A549 (cell line): ENCODE measurements at regions not wholly inside any gene's neighbourhood (a gene's known extent, or its start where the extent isn't known, plus 50 kb on each side); places are given as distances from the start of the nearest gene placed in this dataset.

Experiments
- ATAC-seq, 2 experiments: fragments of 200-7000 bp in 1 of 2; fragments of >200 bp in 1 of 2; cut with Nextera tagmentation in 1 of 2; cut with Tn5 transposase in 1 of 2; 3 replicates each; pipeline versions ENCODE4 v1.8.0 to v1.9.1; 2018 to 2020; ENCODE audit warnings: mild to moderate bottlenecking in 1 of 2, moderate library complexity in 1 of 2
- CTCF ChIA-PET: fragments of 300-600 bp; sonication (Branson Sonifier 250); formaldehyde crosslinking; extraction: SDS; loops from one replicate; lab custom pipeline; 2021; ENCODE audit warnings: antibody characterized with exemption, inconsistent platforms; lab: Yijun Ruan, JAX
- POLR2A ChIA-PET: fragments of 350-600 bp; formaldehyde crosslinking; extraction: SDS; loops from one replicate; lab custom pipeline; 2021; ENCODE audit warnings: antibody characterized with exemption, inconsistent platforms; lab: Yijun Ruan, JAX
- DNase-seq, 2 experiments: peaks; one replicate each; pipeline versions ENCODE4 v3.0.0 to v3.0.0-alpha.2; 2011 to 2016; ENCODE audit warnings: low read depth in 1 of 2, low spot score in 1 of 2
- FAIRE-seq: peaks from 2 replicates; lab custom pipeline; 2011; peaks lifted over from hg19 to GRCh38; lab: Jason Lieb, UNC
- H3K27ac ChIP-seq, 2 experiments: fragments of >200 bp; sonication (Bioruptor Twin); formaldehyde crosslinking; 3 replicates each; pipeline ENCODE4 v1.5.1; 2016 to 2017
- H3K4me1 ChIP-seq: fragments of >200 bp; sonication (Bioruptor Twin); formaldehyde crosslinking; 3 replicates; pipeline ENCODE4 v1.6.1; 2016
- H3K4me2 ChIP-seq: fragments of >200 bp; sonication (Bioruptor Twin); formaldehyde crosslinking; 3 replicates; pipeline ENCODE4 v1.6.1; 2016
- H3K4me3 ChIP-seq: fragments of >200 bp; sonication (Bioruptor Twin); formaldehyde crosslinking; 3 replicates; pipeline ENCODE4 v1.5.1; 2016
- H3K9me3 ChIP-seq: fragments of >200 bp; sonication (Bioruptor Twin); formaldehyde crosslinking; 3 replicates; pipeline ENCODE4 v1.6.1; 2016
- BHLHE40 ChIP-seq: IDR thresholded peaks from 2 replicates; pipeline ENCODE4 v1.6.1; 2012; ENCODE audit warnings: low read depth, low read length, inconsistent platforms
- CEBPB ChIP-seq, 2 experiments: fragments of >200 bp in 1 of 2; sonication (Bioruptor Twin) in 1 of 2; formaldehyde crosslinking in 1 of 2; IDR thresholded peaks; 2 replicates each; pipeline ENCODE4 v1.6.1; 2012 to 2016
- CHD4 ChIP-seq: fragments of 200-600 bp; sonication (generic); IDR thresholded peaks from 2 replicates; pipeline ENCODE4 v1.6.1; 2016; ENCODE audit warnings: antibody characterized with exemption, mild to moderate bottlenecking, borderline replicate concordance
- EHF ChIP-seq: fragments of 250-450 bp; sonication (Bioruptor Pico); IDR thresholded peaks from 2 replicates; pipeline ENCODE4 v1.5.0; 2020; ENCODE audit warnings: mild to moderate bottlenecking
- EHMT2 ChIP-seq: fragments of 200-600 bp; sonication (generic); IDR thresholded peaks from 2 replicates; pipeline ENCODE4 v1.6.1; 2016; ENCODE audit warnings: antibody characterized with exemption, low read depth, mild to moderate bottlenecking, moderate library complexity
- ESRRA ChIP-seq: fragments of 150-350 bp; IDR thresholded peaks from 2 replicates; pipeline ENCODE4 v1.6.1; 2014; ENCODE audit warnings: mild to moderate bottlenecking, low read length, borderline replicate concordance
- FOXS1 ChIP-seq: fragments of 250-450 bp; sonication (Bioruptor Pico); IDR thresholded peaks from 2 replicates; pipeline ENCODE4 v1.5.0; 2020; ENCODE audit warnings: mild to moderate bottlenecking, moderate library complexity
- GATA3 ChIP-seq: IDR thresholded peaks from 2 replicates; pipeline ENCODE4 v1.6.1; 2012; ENCODE audit warnings: borderline replicate concordance
- KDM5A ChIP-seq: fragments of 200-600 bp; sonication (generic); IDR thresholded peaks from 2 replicates; pipeline ENCODE4 v1.6.1; 2016; ENCODE audit warnings: antibody characterized with exemption, mild to moderate bottlenecking
- MYC ChIP-seq: IDR thresholded peaks from 2 replicates; pipeline ENCODE4 v1.6.1; 2012; ENCODE audit warnings: mild to moderate bottlenecking, inconsistent platforms, low read length, improper control_type of control experiment, borderline replicate concordance
- NPAS2 ChIP-seq: fragments of 250-450 bp; sonication (Bioruptor Pico); IDR thresholded peaks from 2 replicates; pipeline ENCODE4 v1.8.0; 2022; ENCODE audit warnings: mild to moderate bottlenecking, moderate library complexity, borderline replicate concordance
- PBX3 ChIP-seq: IDR thresholded peaks from 2 replicates; pipeline ENCODE4 v1.6.1; 2012
- RARB ChIP-seq: fragments of 250-450 bp; sonication (Bioruptor Pico); IDR thresholded peaks from 2 replicates; pipeline ENCODE4 v1.8.0; 2021; ENCODE audit warnings: mild to moderate bottlenecking, moderate library complexity
- TP53 ChIP-seq: fragments of 250-450 bp; sonication (Bioruptor Pico); IDR thresholded peaks from 2 replicates; pipeline ENCODE4 v1.5.0; 2021; ENCODE audit warnings: mild to moderate bottlenecking, moderate library complexity
- ZFP36 ChIP-seq: fragments of 450-650 bp; IDR thresholded peaks from 2 replicates; pipeline ENCODE4 v1.6.1; 2014; ENCODE audit warnings: borderline replicate concordance; ENCODE audit not compliant: partially characterized antibody
- WGBS: methylation state at CpG from one replicate; pipeline ENCODE4 v1.1.6; 2017; ENCODE audit errors: missing lambda C conversion rate; 5-methylcytosine and 5-hydroxymethylcytosine counted together
- TF ChIP-seq, protein P1 (sequence below): fragments of >200 bp; sonication (Bioruptor Twin); formaldehyde crosslinking; IDR thresholded peaks from 3 replicates; pipeline ENCODE4 v1.6.1; 2016

- no peak; a peak in 1 of 6 replicates for ATAC-seq
Observed at GRCh38 chr11:47911149-47911548, 63.0 kb upstream of the NUP160 start.

GRCh38 chr11:47908198-47908597 is 60.0 kb upstream of the NUP160 start:
- POLR2A ChIA-PET = no interaction called here
- Histone ChIP-seq H3K27ac (no peak overlapping the region), H3K4me2 (peak overlapping the region; percentile 10; the same call in 1 of the 3 replicates), H3K9me3 (no peaks in the 10 kb centered on the region), H3K4me3 (no peak overlapping the region), H3K4me1 (peaks cover 16% of the 10 kb centered on the region; the same call in 2 of the 3 replicates)
- CTCF ChIA-PET = interaction anchor here (0.6 to 1.7 kb wide), 2 partner anchors 23 to 55 kb away, joined by 3 to 5 read pairs; no protein-coding TSS in a partner anchor
- TF ChIP-seq, protein P1, sequence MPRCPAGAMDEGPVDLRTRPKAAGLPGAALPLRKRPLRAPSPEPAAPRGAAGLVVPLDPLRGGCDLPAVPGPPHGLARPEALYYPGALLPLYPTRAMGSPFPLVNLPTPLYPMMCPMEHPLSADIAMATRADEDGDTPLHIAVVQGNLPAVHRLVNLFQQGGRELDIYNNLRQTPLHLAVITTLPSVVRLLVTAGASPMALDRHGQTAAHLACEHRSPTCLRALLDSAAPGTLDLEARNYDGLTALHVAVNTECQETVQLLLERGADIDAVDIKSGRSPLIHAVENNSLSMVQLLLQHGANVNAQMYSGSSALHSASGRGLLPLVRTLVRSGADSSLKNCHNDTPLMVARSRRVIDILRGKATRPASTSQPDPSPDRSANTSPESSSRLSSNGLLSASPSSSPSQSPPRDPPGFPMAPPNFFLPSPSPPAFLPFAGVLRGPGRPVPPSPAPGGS = no peak
- peak in 1 of 2 experiments; percentile 38; a peak in 2 of 4 replicates for TF ChIP-seq CEBPB (IDR thresholded peaks at IDR 0.05)
- ATAC-seq (no peak), FAIRE-seq (no peak), DNase-seq (no peak)
- WGBS = 66% methylated on average over 5 of the region's 5 CpGs

More at GRCh38 chr11:47911149-47911548, 63.0 kb upstream of the NUP160 start:
- CTCF ChIA-PET = interaction anchor here (0.6 to 0.7 kb wide), 3 partner anchors 25 to 538 kb away, joined by 3 read pairs; no protein-coding TSS in a partner anchor
- FAIRE-seq (no peak), DNase-seq (no peak)
- peak overlapping the region; percentile 35 to 70; a peak in 5 of 6 replicates for H3K27ac ChIP-seq
- peaks cover 26% of the 10 kb centered on the region for H3K4me1 ChIP-seq
- no peaks in the 10 kb centered on the region for H3K9me3 ChIP-seq
- 92% methylated on average over 4 of the region's 4 CpGs for WGBS
- H3K4me3 ChIP-seq = no peak overlapping the region
- TF ChIP-seq TP53 (CRISPR knock-in tag) (no peak), EHF (CRISPR knock-in tag) (no peak), ESRRA (no peak), PBX3 (no peak)
- TF ChIP-seq, protein P1 = no peak
- H3K4me2 ChIP-seq = no peak overlapping the region
- POLR2A ChIA-PET = no interaction called here

GRCh38 chr11:47907499-47907898 is 59.3 kb upstream of the NUP160 start:
- WGBS = 76% methylated on average over 5 of the region's 5 CpGs
- 0 out of 6 replicates have a peak overlapping the region, but pooled peaks of 1 of the 2 experiments have one; percentile 9 for H3K27ac ChIP-seq
- H3K4me1 ChIP-seq = peaks cover 9% of the 10 kb centered on the region; the same call in 1 of the 3 replicates
- ATAC-seq = no peak
- H3K4me3 ChIP-seq = no peak overlapping the region
- ChIA-PET CTCF (interaction anchor here (0.6 to 1.7 kb wide), 5 partner anchors 17 to 69 kb away, joined by 3 to 5 read pairs (median 3); no protein-coding TSS in a partner anchor), POLR2A (interaction anchor here (0.6 kb wide), 2 partner anchors 8 to 693 kb away, joined by 3 to 4 read pairs; partner anchors contain the start of gene DDB2)
- TF ChIP-seq GATA3 (no peak), FOXS1 (CRISPR knock-in tag) (no peak), KDM5A (no peak), PBX3 (no peak), RARB (CRISPR knock-in tag) (no peak), ZFP36 (no peak), MYC (no peak), CHD4 (no peak), NPAS2 (CRISPR knock-in tag) (no peak), BHLHE40 (no peak), EHMT2 (no peak)
- DNase-seq = no peak
- no peak for FAIRE-seq
- no peaks in the 10 kb centered on the region for H3K9me3 ChIP-seq
- no peak overlapping the region for H3K4me2 ChIP-seq
